ENCODE measurements at regions not wholly inside any gene's neighbourhood (a gene's known extent, or its start where the extent isn't known, plus 50 kb on each side); places are given as distances from the start of the nearest gene placed in this dataset.
"Not testable (repeated sequence)": the region's sequence is repeated elsewhere in the genome, so short reads cannot be mapped to it uniquely, and the experiment has no call there.

DNA sequence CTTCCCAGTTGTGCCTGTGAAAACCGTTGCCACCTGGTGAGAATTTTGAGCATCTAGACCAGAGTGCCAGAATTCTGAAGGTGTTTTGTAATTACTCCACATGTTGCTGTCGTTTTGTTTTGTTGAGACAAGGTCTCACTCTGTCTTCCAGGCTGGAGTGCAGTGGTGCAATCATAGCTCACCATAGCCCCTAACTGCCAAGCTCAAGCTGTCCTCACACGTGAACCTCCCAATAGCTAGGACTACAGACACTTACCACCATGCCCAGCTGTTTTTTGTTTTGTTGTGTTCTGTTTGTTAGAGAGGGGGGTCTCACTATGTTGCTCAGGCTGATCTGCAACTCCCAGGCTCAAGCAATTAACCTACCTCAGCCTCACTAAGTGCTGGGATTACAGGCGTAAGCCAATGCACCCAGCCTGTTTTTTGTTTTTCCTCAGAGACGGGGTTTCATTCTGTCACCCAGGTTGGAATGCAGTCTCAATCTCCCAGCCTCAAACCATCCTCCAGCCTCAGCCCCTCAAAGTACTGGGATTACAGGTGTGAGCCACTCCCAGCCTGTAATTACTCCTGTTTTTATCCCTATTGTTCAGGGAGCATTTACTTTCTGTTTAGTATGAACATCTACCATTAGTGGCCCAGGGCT, 121.1 kb upstream of the DMRT1 start:
- no peak for DNase-seq

DNA sequence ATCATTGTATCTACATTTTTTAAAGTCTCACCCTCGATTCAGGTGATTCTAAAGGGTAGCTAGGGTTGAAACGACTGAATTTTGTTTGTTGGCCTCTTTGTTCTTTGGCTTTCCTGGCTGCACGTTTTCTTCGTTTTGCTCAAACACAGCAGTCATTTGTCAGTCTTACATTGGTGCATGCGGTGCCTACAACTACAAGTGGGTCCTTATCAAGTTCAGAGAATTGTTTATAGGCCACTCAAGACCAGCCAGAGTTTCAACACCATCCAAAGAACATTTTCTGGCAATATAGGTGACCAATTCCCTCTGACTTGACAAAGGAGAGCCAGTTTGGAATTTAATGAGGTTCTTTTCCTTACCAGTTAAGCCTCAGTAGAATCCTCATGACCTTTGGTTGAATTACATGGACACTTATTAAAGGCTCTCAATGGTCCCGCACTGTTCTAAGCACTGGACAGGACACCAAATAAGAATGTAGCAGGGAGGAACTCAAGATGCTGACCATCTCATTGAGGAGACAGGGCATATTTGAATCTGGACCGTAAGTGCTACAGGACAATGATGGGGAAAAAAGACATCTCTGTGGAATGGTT, 119.0 kb upstream of the DMRT1 start:
- no peak for DNase-seq

DNA sequence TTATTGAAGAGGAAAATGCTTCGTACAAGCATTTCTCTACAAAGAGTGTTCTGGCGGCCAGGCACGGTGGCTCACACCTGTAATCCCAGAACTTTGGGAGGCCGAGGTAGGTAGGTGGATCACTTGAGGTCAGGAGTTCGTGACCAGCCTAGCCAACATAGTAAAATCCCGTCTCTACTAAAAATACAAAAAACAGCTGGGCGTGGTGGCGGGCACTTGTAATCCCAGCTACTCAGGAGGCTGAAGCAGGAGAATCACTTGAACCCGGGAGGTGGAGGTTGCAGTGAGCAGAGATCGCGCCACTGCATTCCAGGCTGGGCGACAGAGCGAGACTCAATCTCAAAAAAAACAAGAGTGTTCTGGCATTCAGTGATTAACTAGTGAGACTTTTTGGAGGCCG, 117.0 kb upstream of the DMRT1 start:
- DNase-seq = not testable (repeated sequence)

DNA sequence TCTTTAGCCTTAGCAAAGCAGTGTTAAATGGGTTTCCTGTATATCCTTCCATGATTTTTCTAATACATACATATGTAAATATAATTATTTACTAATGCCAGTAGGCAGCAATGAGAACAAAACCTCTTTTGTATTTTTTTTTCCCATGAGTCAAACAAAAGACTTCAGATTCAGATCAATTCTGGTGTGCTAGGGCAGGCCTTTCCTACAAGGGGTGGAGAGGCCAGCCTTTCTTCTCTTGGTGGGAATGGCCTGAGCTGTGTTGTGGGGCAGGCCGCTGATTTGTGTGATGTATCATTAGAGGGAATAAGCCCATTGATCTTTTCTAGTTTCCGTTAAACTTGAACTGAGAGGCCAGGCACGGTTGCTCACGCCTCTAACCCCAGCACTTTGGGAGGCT, 115.5 kb upstream of the DMRT1 start:
- no peak for DNase-seq

DNA sequence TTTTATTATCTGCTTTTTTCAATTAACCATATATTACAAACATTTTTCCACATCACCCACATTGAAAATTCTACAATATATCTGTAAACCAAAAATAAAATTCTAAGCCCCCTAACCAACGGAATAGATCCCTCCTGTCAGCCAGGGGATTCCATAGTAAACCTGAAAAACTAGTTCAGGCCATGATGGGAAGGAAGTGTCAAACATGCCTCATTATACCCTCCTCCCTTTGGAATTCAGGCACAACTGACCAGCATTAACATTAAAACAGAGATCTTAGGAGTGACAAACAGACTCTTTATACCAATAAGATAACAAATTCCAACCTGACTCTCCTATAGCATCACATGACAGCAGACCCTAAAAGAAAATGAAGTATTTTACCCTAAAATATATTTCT, 113.7 kb upstream of the DMRT1 start:
- DNase-seq = no peak

DNA sequence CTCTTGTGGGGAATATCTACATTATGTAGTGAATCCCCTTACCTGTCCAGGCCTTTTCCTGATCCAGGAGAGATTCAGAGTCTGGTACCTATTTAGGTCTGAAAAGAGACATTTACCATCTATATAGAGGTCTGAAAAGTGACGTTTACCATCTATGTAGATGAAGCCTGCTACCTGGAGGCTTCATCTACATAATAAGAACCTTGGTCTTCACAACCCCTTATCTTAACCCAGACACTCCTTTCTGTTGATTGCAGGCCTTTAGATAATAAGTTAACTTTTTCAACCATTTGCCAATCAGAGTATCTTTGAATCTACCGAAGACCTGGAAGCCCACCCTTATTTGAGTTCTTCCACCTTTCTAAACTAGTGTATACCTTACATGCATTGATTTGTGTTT, 113.0 kb upstream of the DMRT1 start:
- DNase-seq = no peak

DNA sequence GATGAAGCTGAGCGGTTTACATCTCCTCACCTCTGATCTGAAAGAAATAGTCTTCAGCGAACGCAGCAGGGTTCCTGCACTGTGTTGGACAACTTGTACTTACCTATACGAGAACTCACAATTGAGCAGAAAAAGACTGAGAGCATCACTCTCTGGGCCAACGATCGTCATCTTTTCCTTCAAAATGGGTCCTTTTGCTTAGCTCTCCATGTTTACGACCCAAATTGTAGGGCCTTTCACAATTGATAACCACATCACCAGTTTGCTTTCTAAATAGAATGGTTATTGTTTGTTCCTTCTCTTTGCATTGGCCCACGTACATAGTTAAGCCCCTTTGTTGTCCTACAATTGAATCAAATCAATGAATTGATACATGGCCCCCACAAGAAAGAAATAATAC, 110.0 kb upstream of the DMRT1 start:
- no peak for DNase-seq

DNA sequence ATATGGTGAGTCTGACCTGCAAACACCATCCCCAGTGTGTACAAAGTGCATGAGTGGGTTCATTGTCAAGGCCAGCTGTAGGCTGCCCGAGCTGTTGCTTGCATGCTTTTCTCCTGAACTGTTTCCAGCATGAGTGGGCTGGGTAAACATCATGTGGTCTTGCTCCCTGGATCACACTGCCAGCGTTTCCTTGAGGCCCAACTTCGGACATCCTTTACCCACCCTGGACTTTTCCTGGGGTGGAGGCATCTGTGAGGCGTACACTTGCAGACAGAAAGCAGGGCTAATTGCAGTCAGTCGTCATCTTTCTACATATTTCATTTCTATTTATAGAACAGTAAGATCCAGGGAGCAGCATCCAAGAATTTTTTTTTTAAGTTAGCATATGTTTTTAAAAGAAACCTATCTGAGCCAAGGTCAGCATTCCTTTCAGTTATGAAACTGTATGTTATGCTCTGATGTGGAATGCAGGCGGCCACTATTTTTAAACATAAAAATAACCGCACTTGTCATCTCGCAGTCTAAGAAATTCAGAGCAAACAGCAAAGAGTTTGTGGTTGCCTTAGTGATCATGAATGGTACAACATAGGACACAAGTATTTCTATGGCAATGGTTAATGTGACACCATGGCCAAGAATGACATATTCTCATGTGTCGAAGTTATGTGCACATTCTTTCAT, 106.5 kb upstream of the DMRT1 start:
- no peak for DNase-seq

DNA sequence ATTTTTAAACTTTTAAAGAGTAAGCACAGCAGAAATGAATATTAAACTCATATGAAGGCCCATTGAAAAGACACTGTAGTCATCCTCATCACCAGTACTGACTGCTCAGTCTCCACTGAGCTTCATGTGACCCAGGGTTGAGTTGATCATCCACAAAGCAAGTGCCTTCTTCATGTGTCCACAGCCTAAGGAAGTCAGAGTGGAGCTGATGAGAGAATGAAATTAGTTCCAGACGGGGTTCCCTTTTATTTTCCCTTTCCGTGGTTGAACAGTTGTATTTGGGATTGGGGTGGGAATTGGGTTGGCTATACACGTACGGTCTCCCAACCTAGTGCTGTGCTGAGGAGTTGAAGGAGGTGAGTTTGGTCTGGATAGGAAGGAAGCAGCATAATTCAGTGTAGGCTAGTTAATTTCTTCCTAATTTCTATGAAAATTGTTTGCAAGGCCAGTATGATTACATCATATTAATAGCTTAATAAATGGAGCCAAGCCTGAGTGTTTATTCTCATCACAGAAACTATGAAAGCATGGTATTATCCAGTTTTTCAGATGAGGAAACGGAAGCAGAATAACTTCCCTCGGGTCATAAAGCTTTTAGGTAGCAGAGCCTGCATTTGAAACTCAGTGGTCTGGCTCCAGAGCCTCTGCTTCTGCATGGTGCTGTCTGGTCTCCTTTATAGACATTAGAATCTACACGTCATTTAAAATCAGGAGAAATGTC, 103.9 kb upstream of the DMRT1 start:
- DNase-seq = no peak

DNA sequence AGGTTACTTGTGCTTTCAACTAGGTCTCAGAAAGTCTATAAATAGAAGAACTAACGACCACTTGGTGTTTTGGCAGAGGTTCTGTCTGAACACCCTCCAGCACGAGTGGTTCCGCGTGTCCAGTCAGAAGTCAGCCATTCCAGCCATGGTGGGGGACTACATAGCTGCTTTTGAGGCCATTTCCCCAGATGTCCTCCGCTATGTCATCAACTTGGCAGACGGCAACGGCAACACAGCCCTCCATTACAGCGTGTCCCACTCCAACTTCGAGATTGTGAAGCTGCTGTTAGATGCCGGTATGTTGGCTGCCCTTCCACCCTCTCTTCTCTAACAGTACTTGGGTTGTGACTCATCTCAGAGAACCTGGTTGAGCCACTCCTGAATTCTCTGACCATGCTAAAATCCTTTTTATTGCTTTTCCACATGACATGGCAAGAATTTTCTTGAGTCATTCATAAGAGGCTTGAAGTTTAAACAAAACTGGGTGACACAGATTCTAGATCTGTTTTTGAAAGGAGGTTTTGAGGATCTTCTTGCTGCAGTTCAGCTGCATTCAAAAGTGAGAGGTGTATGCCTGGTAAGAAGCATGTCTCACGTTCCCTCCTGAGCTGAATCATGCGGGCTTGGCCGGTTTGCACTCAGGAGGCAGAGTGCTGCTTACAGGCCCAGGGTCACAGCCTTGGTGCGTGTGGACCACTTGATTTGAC, 103.1 kb upstream of the DMRT1 start:
- no peak for DNase-seq

DNA sequence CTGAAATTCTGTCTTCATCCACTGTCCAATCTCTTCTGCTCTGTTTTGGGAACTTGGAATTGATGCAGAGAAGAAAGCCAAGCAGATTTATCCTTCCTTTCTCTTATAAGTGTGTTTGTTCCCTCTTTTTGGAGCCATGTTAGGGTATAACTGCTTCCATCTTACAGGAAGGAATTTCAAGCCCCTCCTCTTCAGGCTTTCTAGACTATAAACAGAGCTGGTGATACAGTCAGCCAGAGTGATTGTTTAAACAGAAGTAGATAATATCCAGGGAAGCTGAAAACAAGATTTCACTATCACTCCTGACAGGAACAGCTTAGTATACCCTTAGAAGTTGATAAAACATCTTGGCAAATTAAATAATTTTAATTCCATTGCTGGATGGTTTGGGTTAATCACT, 102.1 kb upstream of the DMRT1 start:
- no peak for DNase-seq

DNA sequence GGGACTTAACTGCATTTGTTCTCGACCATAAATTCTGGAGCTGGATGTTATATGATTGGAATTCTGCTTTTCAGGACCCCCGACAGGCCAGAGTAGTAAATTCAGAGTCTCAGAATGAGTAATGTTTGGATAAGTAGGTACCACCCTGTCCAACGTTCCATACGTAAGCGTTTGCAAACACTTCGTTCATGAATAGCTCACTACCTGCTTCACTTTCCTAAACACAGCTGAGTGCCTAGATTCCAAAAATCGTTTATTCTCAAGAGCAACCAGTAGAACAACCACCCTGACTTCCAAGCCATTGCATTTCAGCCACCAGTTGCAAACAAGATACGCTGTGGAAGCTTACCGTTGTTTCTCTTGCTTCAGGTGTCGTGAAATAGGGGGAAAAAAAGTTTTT, 101.3 kb upstream of the DMRT1 start:
- no peak for DNase-seq

DNA sequence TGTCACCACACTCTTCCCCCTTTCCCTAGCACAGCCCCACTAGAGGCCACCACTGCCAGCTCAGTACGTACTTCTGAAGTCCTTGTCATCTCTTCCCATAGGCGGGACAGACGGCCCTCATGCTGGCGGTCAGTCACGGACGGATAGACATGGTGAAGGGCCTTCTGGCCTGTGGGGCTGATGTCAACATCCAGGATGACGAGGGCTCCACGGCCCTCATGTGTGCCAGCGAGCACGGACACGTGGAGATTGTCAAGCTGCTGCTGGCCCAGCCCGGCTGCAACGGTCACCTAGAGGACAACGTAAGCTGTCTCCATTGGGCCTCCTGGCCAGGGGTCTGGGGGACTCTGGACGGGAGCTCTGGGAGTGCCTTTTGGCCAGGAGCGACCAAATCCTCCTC, 99.4 kb upstream of the DMRT1 start:
- DNase-seq = no peak

DNA sequence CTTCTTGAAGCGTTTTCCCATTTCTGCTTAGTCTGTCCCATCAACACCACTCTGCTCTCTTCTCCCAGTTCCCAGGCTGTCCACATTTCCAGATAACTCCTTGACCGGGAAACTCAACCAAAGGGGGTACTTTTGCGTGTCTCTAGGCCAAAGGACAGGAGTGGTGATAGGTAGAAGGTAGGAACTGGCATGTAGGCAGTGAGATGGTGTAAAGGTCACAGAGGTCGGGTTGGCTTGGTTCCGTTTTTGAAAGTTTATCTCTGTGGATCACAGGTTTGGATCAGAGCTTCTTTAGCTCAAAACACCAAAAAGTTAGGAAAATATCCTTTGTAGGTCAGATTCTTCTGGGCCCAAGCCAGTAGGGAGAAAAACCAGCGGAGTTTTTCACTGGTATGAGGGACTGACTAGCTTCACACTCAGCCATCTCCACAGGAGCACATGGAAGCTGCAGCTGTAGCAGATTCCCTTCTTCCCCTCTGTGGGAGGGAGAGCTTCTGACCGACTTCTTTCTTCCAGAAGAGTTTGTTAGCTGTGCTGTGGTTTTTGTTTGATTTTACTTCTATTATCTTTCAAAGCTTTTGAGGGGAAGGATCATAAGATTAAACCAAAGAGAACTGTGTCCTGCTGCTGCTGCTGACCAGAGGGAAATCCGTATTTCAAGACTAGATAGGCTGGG, 98.4 kb upstream of the DMRT1 start:
- no peak for DNase-seq

DNA sequence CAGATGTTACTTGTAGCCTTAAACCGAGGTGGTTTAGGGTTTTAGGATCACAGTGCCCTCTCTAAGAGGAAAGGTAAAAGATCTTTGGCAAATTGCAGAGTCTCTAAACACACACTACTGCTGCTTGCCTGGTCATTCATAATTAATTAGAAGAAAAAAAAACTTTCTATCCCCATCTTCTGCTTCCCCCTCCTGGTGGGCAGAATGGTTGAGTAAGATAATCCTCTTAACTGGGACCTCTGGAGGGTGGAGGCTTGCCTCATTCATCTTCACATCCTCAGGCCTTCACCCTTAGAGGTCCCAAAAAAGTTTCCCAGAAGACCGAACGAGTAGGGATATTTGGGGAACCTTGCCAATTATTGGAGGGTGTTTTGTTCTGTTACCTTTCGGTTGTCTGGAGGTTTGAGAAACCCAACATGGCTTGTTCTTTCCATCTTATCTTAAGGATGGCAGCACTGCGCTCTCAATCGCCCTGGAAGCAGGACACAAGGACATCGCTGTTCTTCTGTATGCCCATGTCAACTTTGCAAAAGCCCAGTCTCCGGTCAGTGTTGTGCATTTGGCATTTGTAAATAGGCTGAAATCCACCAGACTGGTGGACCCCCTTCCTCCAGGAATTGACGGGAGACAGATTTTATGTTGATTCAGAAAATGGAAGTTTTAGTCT, 97.3 kb upstream of the DMRT1 start:
- DNase-seq = no peak

DNA sequence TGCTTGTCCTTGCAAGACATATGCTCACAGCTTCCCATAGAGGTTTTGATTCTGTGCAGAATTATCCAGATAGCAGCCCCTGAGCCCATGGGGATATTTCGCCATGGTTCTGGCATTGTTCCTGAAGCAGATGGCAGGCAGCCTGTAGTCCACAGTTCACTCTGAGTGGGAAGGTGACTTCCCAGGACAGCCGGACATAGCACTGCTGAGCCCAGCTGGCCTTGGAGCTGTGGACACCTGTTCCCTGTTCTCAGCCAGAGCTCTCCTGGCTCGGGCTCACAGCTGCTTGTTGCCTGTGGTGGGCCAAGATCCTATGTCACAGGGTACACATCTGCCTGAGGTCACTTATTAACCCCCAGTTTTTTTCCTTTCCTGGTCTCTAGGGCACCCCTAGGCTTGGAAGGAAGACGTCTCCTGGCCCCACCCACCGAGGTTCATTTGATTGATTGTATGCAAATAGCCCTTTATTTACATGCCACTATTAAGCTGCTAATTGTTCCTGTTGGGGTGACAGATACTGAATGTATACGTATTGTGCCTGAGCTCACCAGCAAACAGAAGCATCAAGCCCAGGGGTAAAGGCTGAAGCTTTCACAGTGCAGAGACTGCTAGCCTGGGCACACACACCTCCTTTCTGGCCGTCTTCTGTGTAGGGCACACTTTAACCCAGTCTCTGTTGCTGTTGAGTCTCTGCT, 96.6 kb upstream of the DMRT1 start:
- DNase-seq = no peak

DNA sequence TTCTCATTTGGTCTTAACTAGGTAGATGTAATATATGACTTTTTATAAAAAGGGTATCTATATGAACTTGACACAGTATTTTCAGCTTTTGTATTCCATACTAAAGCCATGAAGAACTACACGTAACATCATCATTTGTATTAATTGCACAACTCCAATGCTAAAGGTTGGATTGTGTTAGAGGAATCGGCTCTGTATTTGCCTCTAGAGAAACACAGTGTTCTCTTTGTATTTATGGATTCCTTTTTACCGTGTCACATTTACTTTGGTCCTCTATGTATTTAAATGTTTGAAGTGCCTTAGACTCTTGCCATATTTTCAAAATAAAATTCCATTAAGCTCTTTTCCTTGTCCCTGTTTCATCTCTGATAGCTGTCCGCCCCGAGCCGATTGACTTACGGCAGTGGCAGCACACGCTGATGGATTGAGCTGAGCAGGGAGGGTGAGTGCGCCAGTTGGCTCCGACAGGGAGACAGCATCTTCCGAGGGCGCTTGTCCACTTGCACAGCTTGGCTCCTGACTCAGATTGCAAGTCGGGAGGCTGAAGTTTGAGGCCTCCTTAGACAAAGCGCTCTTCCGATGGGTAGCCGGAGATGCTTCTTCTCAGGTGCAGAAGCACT, 95.6 kb upstream of the DMRT1 start:
- DNase-seq = no peak

DNA sequence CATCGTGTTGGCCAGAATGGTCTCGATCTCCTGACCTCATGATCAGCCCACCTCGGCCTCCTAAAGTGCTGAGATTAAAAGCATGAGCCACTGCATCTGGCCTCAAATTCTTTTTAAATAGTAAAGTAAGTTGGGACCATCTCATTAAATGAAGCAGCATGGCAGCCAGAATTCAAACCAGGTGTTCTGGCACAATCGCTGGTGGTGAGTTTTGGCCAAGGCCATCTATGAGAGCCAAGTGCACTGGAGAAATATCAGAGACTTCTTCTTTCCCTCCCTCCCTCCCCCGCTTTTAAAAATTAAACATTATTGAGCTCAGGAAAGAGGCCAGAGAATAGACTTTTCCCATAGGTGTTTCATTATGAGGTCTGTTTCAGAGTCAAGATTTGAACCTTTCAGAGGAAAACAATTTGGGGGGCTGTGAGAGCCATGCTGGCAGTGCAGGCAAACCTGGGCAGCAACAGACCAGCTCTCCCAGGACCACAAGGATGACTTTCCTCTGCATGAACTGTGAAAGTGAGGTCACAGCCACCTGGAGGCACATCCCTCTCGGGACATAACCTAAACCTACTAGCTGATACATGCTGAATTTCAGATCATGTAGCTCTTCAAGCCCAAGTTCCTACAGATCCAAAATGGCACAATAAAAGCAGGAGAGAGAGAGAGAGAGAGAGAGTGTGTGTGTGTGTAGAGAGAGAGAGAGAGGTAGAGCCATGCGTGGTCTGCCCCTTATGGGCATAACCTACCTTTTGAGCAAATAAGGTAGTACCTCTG, 94.6 kb upstream of the DMRT1 start:
- DNase-seq = no peak

DNA sequence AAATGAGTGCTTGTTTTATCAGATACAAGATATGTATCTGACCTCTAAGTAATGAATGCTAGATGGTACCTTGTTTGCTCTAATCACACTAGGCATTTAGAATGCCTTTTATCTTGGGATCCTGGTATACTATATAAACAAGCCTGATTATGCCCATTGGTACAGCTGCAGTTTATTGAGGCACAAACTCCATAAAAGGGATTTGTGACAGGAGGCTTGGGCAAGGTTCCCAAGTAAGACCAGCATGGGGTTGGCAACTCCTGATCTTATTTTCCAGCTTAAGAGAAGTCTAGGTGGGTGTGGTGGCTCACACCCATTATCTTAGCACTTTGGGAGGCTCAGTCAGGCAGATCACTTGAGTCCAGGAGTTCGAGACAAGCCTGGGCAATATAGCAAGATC, 93.9 kb upstream of the DMRT1 start:
- DNase-seq = no peak

DNA sequence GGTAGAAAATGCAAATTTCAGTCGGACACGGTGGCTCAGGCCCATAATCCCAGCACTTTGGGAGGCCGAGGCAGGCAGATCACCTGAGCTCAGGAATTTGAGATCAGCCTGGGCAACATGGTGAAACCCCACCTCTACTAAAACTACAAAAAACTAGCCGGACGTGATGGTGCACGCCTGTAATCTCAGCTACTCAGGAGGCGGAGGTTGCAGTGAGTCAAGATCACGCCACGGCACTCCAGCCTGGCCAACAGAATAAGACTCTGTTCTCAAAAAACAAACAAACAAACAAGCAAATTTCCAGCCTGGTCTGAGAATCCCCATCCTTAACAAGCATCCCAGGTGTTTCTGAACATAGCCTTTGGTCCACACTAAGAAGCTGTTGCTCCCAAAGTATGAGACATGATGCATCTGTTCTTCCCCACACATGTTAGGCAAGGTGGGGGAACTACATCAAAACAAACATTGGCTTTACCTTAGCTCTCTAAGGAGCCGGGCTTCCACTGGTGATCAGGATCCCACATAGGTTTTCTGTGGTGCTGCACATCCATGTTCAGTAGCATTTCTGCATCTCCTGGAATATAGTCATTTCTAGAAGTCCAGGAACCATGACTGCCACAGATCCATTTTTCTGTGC, 92.5 kb upstream of the DMRT1 start:
- no peak for DNase-seq
